Left ventricle myocardium inferior (tissue), 1 donor: ENCODE measurements at regions not wholly inside any gene's neighbourhood (a gene's known extent, or its start where the extent isn't known, plus 50 kb on each side); places are given as distances from the start of the nearest gene placed in this dataset.

Source experiments
- DNase-seq: peaks from one replicate; pipeline ENCODE4 v3.0.0-alpha.2; 2020
- H3K27ac ChIP-seq: fragments of 200-600 bp; replicated peaks from 2 replicates; pipeline ENCODE4 v1.8.0; 2021
- H3K27me3 ChIP-seq: fragments of 200-600 bp; 2 replicates; pipeline ENCODE4 v1.8.0; 2021; ENCODE audit warnings: low read depth
- H3K36me3 ChIP-seq: fragments of 200-600 bp; 2 replicates; pipeline ENCODE4 v1.8.0; 2021
- H3K4me1 ChIP-seq: fragments of 200-600 bp; 2 replicates; pipeline ENCODE4 v1.8.0; 2021
- H3K4me3 ChIP-seq: fragments of 200-600 bp; 2 replicates; pipeline ENCODE4 v1.8.0; 2021; ENCODE audit warnings: mild to moderate bottlenecking, moderate library complexity
- H3K9me3 ChIP-seq: fragments of 200-600 bp; replicated peaks from 2 replicates; pipeline ENCODE4 v1.8.0; 2021
- intact Hi-C: fragments of 100-400 bp; cut with micrococcal nuclease; formaldehyde crosslinking; loops from one replicate; pipeline ENCODE4 v1.11.0; 2022
- TF ChIP-seq, protein P1 (sequence below): fragments of 200-600 bp; IDR thresholded peaks from 2 replicates; pipeline ENCODE4 v1.8.0; 2021; ENCODE audit warnings: antibody characterized with exemption, mild to moderate bottlenecking, borderline replicate concordance
- donor health status: DM: no; HTN: yes; CAD: no; lungs with severe emphysema.

DNA sequence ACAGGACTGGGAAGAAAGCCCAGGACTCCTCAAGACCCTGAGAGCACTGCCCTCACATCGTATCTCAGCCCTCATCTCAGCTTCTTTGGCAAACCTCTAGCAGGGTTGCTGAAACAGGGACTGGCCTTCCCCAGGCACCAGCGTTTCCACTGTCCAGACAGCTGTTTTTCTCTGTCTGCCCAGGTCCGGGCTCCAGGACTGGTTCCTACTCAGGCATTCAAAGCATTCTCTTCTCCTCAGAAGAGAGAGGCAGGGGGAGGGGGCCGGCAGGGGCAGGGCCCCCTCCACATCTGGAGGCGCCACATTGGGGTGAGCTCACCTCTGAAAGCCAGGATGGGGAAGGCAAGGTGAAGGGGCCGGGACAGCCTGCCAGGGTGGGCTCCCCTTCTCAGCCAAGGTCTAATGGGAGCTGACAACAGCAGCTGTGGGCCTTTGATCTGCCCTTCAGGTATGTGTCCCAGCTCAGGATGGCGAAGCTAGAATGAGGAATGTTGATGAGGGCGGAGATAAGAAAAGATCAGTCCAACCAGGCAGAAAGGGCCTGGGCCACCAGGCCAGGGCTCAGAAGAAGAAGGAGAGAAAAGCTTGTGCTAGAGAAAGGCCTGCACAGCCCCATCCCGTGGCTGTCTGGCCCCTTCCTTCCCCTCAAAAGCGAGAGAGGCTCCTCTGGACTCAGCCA is 60.4 kb downstream of the PJA1 start:
- DNase-seq, result no peak

DNA sequence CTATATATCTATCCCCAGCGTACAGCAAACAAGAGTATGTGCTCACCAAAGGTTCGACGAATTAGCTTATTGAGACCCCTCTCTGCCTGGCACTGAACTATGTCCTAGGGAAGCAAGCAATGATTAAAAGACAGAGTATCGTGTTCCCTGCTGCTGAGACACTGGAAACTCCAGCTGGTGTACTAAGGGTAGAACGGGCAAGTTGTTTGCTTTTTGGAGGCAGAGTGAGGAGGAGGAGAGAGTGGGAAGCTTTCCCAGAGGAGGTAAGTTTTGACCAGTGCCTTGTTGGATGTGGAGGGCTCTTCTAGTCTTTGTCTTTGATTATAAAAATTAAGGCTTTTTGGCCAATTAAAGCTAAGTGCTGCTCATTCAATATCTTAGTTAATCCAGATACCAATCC is 61.7 kb downstream of the PJA1 start:
- H3K4me1 ChIP-seq, result no peaks in the 10 kb centered on the region
- DNase-seq, result no peak
- TF ChIP-seq, protein P1, sequence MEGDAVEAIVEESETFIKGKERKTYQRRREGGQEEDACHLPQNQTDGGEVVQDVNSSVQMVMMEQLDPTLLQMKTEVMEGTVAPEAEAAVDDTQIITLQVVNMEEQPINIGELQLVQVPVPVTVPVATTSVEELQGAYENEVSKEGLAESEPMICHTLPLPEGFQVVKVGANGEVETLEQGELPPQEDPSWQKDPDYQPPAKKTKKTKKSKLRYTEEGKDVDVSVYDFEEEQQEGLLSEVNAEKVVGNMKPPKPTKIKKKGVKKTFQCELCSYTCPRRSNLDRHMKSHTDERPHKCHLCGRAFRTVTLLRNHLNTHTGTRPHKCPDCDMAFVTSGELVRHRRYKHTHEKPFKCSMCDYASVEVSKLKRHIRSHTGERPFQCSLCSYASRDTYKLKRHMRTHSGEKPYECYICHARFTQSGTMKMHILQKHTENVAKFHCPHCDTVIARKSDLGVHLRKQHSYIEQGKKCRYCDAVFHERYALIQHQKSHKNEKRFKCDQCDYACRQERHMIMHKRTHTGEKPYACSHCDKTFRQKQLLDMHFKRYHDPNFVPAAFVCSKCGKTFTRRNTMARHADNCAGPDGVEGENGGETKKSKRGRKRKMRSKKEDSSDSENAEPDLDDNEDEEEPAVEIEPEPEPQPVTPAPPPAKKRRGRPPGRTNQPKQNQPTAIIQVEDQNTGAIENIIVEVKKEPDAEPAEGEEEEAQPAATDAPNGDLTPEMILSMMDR, result no peak
- no peaks in the 10 kb centered on the region for H3K9me3 ChIP-seq
- intact Hi-C loops, result no loop called here
- no peak overlapping the region for H3K27ac ChIP-seq
- H3K27me3 ChIP-seq, result no peaks in the 10 kb centered on the region
- H3K4me3 ChIP-seq, result no peak overlapping the region
- H3K36me3 ChIP-seq, result no peaks in the 10 kb centered on the region

More for the DNA sequence above, 60.4 kb downstream of the PJA1 start:
- Histone ChIP-seq H3K4me1 (no peaks in the 10 kb centered on the region), H3K9me3 (no peaks in the 10 kb centered on the region), H3K27me3 (no peaks in the 10 kb centered on the region), H3K27ac (no peak overlapping the region), H3K36me3 (no peaks in the 10 kb centered on the region), H3K4me3 (no peak overlapping the region)
- TF ChIP-seq, protein P1, result no peak
- intact Hi-C loops, result no loop called here

DNA sequence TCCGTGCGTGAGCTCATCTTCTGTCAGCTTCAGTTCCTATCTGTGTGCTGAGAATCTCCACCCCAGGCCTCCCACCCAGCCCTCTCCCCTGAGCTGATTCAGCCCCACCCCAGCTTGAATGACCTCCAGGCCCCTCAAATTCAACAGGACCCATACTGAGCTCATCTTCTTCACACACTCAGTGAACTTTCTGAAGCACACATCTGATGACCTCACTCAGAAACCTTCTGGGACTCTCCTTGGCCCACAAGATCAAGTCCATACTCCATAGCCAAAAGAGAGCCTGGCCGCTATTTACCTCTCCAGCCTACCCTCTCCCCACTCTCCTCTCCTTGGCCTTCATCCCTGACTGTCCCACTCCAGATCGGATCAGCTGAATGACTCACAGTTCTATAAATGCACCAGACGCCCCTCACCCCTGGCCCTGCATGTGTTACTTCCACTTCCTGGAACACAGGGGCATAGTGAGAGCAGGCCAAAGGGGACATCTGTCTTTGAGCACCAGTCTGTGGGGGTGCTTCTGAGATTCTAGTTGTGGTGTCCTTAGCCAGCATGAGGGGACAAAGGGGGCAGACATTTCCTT is 62.5 kb downstream of the PJA1 start:
- TF ChIP-seq, protein P1, result no peak
- intact Hi-C loops, result no loop called here
- no peaks in the 10 kb centered on the region for H3K27me3 ChIP-seq
- no peaks in the 10 kb centered on the region for H3K4me1 ChIP-seq
- H3K9me3 ChIP-seq, result no peaks in the 10 kb centered on the region
- H3K4me3 ChIP-seq, result no peak overlapping the region
- H3K36me3 ChIP-seq, result no peaks in the 10 kb centered on the region
- no peak overlapping the region for H3K27ac ChIP-seq
- DNase-seq, result no peak

DNA sequence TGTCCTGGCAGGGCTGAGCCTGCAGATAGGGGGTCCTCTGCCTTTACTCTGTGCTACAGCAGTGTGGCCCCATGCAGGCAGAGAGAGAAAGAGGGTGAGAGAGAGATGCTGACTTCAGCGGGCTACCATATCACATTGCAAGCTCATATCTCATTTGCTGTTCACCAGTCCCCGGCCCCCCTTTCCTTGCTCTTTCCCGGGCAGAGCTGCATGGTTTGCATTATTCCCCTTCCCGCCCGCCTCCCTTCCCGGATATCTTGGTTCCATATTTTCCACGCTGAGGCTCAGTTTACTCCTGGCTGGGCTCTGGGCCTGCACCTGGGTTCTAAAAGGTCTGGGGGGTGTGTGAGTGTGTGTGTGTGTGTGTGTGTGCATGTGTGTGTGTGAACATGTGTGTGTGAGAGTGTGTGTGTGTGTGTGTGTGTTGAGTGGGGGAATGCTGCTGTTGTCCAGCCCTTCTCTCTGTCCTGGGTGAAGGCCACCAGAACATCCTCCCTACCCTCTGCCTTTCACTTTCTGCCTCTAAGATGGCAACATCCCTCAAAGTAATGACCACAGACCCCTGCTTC is 63.5 kb downstream of the PJA1 start:
- no peaks in the 10 kb centered on the region for H3K9me3 ChIP-seq
- no peak for DNase-seq
- intact Hi-C loops, result no loop called here
- H3K4me3 ChIP-seq, result no peak overlapping the region
- H3K27me3 ChIP-seq, result no peaks in the 10 kb centered on the region
- TF ChIP-seq, protein P1, result no peak
- no peaks in the 10 kb centered on the region for H3K4me1 ChIP-seq
- H3K36me3 ChIP-seq, result no peaks in the 10 kb centered on the region
- H3K27ac ChIP-seq, result no peak overlapping the region

DNA sequence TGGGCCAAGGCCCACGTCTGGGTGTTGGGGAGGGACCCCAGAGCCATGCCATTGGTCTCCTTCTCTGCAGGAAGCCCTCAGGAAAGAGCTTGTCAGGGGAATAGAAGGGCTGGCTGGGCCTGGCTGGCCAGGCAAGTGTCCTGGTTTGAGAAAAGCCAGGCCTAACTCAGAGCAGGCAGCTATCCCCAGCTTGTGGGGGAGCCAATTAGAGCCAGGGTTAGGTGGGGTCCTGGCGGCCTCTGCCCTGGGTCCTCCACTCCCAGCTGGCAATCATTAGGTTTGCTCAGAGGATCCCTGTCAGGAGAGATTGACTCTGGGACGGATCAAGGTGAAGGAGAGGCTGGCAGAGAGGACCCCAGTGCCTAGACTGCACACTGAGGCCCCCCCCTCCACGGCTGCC is 64.8 kb downstream of the PJA1 start:
- no peaks in the 10 kb centered on the region for H3K27me3 ChIP-seq
- DNase-seq, result no peak
- intact Hi-C loops, result no loop called here
- TF ChIP-seq, protein P1, result no peak
- no peaks in the 10 kb centered on the region for H3K9me3 ChIP-seq
- no peak overlapping the region for H3K27ac ChIP-seq
- H3K4me1 ChIP-seq, result no peaks in the 10 kb centered on the region
- H3K36me3 ChIP-seq, result no peaks in the 10 kb centered on the region
- H3K4me3 ChIP-seq, result no peak overlapping the region
